Effector memory CD4-positive, alpha-beta T cell (primary cell): ENCODE measurements at regions not wholly inside any gene's neighbourhood (a gene's known extent, or its start where the extent isn't known, plus 50 kb on each side); places are given as distances from the start of the nearest gene placed in this dataset.

Experiments
- DNase-seq, 3 donors: peaks; one replicate each; pipeline ENCODE4 v3.0.0-alpha.2; 2020
- H3K27ac ChIP-seq: 2 replicates; pipeline ENCODE4 v1.7.0; 2013; ENCODE audit warnings: mild to moderate bottlenecking, low read length, moderate library complexity; ENCODE audit not compliant: insufficient read depth, poor library complexity, severe bottlenecking
- H3K27me3 ChIP-seq: replicated peaks from 2 replicates; pipeline ENCODE4 v1.7.0; 2013; ENCODE audit warnings: mild to moderate bottlenecking, low read length; ENCODE audit not compliant: insufficient read depth, control insufficient read depth, poor library complexity, severe bottlenecking
- H3K36me3 ChIP-seq: 2 replicates; pipeline ENCODE4 v1.7.0; 2013; ENCODE audit warnings: mild to moderate bottlenecking, low read length, moderate library complexity; ENCODE audit not compliant: control insufficient read depth, insufficient read depth
- H3K4me1 ChIP-seq: 2 replicates; pipeline ENCODE4 v1.7.0; 2013; ENCODE audit warnings: low read length, mild to moderate bottlenecking; ENCODE audit not compliant: control insufficient read depth, insufficient read depth, poor library complexity, severe bottlenecking
- H3K4me3 ChIP-seq: 2 replicates; pipeline ENCODE4 v1.7.0; 2013; ENCODE audit warnings: low read length, low read depth, mild to moderate bottlenecking; ENCODE audit not compliant: insufficient read depth, poor library complexity, severe bottlenecking
- H3K9me3 ChIP-seq: 2 replicates; pipeline ENCODE4 v1.7.0; 2013; ENCODE audit warnings: mild to moderate bottlenecking, low read length, moderate library complexity; ENCODE audit not compliant: control insufficient read depth

DNA sequence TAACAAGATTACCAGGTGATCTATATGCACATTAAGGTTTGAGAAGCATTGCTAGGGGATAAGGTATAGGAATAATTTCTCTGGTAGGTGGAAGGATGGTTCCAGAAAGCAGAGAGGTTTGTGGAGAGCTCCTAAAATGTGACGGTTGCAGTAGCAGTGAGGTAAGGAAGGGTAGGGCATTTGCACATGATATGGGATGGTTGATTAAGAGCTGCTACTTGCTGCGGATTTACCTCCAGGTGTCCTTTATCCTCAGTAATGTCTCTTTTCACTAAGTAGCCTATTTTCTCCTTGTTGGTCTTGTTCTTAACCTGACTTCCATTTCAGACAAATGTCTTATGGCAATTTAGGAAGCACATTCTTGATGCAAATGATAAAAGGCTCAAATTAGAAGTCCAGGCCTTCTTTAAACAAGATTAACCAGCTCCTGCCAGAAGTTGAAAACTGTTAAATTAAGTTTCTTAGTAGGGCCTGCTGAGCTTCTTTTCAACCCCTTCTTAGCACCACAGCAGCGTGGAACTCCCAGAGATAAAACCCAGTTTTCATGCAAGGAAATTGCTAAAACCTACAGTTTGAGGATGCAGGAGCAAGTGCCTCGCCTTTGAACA is 231.1 kb upstream of the GADL1 start:
- Histone ChIP-seq H3K4me3 (no peak overlapping the region), H3K27me3 (no peaks in the 10 kb centered on the region), H3K4me1 (no peaks in the 10 kb centered on the region), H3K9me3 (peaks cover 5% of the 10 kb centered on the region), H3K27ac (no peak overlapping the region), H3K36me3 (no peaks in the 10 kb centered on the region)
- DNase-seq = no peak

DNA sequence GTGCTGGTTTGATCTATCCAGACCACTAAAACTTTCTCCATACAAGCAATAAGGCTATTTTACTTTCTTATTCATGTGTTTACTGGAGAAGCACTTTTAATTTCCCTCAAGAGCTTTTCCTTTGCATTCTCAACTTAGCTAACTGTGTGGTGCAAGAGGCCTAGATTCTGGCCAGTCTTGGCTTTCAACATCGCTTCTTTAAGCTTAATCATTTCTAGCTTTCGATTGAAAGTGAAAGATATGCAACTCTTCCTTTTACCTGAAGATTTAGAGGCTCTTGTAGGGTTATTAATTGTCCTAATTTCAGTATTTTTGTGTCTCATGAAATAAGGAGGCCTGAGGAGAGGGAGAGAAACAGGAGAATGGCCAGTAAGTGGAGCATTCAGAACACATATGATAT is 234.8 kb upstream of the GADL1 start:
- Histone ChIP-seq H3K36me3 (no peaks in the 10 kb centered on the region), H3K4me1 (no peaks in the 10 kb centered on the region), H3K9me3 (peaks cover 5% of the 10 kb centered on the region), H3K27ac (no peak overlapping the region), H3K4me3 (no peak overlapping the region), H3K27me3 (no peaks in the 10 kb centered on the region)
- no peak for DNase-seq

DNA sequence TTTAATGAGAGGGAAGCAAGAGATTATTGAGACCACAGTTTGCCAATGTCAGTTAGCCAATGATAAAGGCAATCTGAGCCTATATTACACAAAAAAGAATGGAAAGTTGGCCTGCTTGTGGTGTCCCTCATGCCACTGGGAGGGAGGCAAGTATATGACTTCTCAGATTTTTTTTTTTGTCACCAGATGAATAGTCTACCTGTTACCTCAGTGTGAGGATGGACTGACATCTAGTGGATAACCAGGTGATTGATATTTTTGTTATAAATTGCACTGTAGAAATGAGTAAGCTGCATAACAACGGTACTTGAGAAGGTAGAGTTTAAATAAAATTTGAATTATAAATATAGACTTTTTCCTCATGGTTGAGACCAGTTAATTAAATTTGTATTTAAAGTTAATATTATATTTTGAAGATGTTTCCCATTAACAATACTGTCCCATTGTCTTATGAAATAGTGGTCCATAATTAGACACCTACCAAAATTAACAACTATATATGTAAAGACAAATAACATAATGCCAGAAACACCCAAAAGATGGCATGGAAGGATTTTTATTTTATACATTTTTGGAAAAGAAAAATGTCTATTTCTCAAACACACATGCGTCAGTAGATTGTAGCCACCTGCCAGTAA is 237.8 kb upstream of the GADL1 start:
- DNase-seq = no peak
- no peaks in the 10 kb centered on the region for H3K27me3 ChIP-seq
- H3K27ac ChIP-seq = no peak overlapping the region
- no peaks in the 10 kb centered on the region for H3K36me3 ChIP-seq
- no peak overlapping the region for H3K4me3 ChIP-seq
- H3K4me1 ChIP-seq = no peaks in the 10 kb centered on the region
- H3K9me3 ChIP-seq = no peaks in the 10 kb centered on the region

DNA sequence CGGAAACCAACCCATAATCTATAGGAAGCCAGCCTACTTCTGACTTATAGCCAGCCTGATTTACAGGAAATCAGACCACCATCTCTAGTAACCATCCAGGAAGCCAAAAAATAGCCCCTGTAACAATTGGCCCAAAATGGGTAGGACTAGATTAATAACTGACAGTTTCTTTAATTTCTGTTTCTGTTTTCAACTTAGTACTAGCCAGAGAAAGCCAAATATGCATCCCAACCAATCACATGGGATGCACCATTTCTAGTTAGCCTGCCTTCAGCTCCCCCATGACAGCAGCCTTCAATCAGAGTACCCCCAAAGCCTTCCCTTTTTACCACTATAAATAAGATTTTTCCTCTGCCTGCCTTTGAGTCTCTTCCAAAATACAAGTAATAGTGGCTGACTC is 239.1 kb upstream of the GADL1 start:
- Histone ChIP-seq H3K4me3 (no peak overlapping the region), H3K36me3 (no peaks in the 10 kb centered on the region)
- DNase-seq = no peak

DNA sequence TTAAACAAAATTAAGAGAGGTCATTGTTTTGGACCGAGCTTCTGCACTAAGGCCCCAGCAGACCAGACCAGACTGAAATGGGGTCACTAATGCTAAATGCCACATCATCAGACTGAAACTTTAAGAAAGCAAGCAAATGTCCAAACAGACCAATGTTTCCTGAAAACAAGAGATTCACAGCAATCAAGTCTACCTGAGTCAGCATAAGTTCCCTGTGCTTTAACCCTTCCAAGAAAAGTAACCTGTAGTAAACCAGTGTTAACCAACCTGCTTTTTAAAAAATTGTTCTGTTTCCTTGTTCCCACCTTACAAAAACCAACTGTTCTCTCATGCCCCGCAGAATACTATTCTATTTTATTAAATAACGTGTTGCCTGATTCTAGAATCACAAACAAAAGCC is 241.1 kb upstream of the GADL1 start:
- Histone ChIP-seq H3K27me3 (no peaks in the 10 kb centered on the region), H3K4me3 (no peak overlapping the region), H3K36me3 (no peaks in the 10 kb centered on the region), H3K27ac (no peak overlapping the region), H3K4me1 (no peaks in the 10 kb centered on the region), H3K9me3 (no peaks in the 10 kb centered on the region)
- DNase-seq = no peak

More for the DNA sequence above, 239.1 kb upstream of the GADL1 start:
- H3K27me3 ChIP-seq = no peaks in the 10 kb centered on the region
- H3K27ac ChIP-seq = no peak overlapping the region
- H3K9me3 ChIP-seq = no peaks in the 10 kb centered on the region
- no peaks in the 10 kb centered on the region for H3K4me1 ChIP-seq

DNA sequence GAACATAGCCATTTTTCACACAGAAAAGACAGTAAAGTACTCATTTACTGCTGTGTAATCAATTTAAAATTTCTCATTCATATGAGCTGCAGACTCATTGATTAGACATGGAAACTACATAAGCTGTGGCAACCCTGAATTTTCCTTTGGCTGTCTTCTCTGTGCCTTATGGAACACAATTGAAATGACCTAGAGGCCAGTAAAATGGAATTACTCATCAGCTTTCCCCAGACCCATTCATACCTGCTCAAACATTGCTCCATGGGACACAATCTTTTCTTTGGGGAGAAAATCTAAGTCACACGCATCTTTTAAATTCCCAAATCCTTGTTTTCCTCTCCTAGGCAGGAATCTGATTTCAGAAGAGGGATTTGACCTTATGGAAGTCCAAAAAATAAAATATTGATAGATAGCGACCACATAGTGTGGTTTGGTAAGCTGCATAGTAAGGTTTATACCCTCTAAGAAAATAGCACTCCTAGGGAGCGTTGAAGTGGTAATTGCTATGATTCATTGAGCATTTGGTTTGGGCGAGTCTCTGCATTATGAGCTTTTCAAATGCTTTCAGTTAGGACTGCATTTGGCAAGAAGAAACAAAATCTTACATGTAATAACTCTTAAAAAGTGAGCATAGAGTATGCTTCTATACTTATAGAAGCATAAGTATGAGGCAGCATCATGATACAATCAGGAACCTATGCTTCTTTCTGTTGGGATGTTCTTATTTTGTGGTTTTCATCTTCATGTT is 243.4 kb upstream of the GADL1 start:
- Histone ChIP-seq H3K4me3 (no peak overlapping the region), H3K9me3 (no peaks in the 10 kb centered on the region), H3K4me1 (no peaks in the 10 kb centered on the region), H3K36me3 (no peaks in the 10 kb centered on the region), H3K27ac (no peak overlapping the region), H3K27me3 (no peaks in the 10 kb centered on the region)
- no peak for DNase-seq

DNA sequence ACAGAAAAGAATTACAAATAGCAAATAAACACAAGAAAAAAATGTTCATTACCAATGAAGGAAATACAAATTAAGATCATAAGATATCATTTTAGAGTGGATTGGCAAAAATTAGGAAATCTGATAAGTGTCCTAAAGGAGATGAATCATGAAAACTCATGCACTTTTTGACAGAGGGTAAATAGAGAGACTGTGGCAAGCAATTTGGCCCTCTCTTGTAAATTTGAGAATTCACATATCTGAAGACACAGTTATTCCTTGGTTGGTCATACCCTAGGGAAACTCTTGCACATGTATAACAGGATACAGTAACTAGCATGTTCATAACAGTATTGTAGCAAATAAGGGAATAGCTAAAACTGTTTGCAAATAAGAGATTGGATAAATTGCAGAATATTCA is 246.0 kb upstream of the GADL1 start:
- H3K27me3 ChIP-seq = no peaks in the 10 kb centered on the region
- H3K27ac ChIP-seq = no peak overlapping the region
- H3K4me1 ChIP-seq = no peaks in the 10 kb centered on the region
- H3K36me3 ChIP-seq = no peaks in the 10 kb centered on the region
- DNase-seq = no peak
- no peak overlapping the region for H3K4me3 ChIP-seq
- H3K9me3 ChIP-seq = no peaks in the 10 kb centered on the region

DNA sequence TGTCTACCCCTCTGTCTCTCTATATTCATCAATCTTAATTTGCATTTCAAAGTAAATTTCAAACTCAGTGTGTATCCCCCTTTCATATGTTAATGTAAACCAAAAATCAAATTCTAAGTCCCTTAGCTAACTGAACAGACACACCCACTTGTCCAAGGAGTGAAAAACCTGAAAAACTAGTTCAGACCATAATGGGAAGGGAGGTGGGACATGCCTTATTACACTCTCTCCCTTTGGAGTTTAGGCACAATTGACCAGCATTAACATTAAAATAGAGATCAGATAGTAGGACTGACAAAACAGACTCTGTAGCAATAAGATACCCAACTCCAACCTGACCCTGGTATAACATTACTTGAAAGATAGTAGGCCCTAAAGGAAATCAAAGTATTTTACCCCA is 247.7 kb upstream of the GADL1 start:
- no peak for DNase-seq
- Histone ChIP-seq H3K9me3 (no peaks in the 10 kb centered on the region), H3K36me3 (no peaks in the 10 kb centered on the region), H3K4me1 (no peaks in the 10 kb centered on the region), H3K4me3 (no peak overlapping the region), H3K27ac (no peak overlapping the region), H3K27me3 (no peaks in the 10 kb centered on the region)

DNA sequence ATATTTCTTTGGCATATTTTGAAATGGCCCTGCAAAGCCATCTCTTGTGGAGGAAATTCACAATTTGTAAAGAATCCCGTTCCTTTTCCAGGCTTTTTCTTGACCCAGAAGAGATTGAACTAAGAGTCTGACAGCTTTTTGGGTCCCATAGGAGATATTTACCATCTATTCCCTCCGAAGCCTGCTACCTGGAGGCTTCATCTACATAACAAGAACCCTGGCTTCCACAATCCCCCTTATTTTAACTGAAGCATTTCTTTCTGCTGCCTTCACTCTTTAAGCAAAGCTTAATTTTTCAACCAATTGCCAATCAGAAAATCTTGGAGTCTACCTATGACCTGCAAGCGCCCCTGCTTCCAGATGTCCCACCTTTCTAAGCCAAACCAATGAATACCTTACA is 248.1 kb upstream of the GADL1 start:
- DNase-seq = no peak
- Histone ChIP-seq H3K27me3 (no peaks in the 10 kb centered on the region), H3K27ac (no peak overlapping the region), H3K36me3 (no peaks in the 10 kb centered on the region), H3K4me3 (no peak overlapping the region), H3K4me1 (no peaks in the 10 kb centered on the region), H3K9me3 (no peaks in the 10 kb centered on the region)

DNA sequence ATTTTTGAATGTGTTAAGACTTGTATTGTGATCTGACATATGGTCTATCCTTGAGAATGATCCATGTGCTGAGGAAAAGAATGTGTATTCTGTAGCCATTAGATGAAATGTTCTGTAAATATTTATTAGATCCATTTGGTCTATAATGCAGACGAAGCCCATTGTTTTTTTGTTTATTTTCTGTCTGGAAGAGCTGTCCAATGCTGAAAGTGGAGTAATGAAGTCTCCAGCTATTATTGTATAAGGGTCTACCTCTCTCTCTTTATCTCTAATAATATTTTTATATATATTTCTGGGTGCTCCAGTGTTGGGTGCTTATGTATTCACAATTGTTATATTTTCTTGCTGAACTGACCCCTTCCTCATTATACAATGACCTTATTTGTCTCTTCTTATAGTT is 250.6 kb upstream of the GADL1 start:
- Histone ChIP-seq H3K9me3 (no peaks in the 10 kb centered on the region), H3K4me1 (no peaks in the 10 kb centered on the region), H3K36me3 (no peaks in the 10 kb centered on the region), H3K27me3 (no peaks in the 10 kb centered on the region), H3K27ac (no peak overlapping the region), H3K4me3 (no peak overlapping the region)
- no peak for DNase-seq
